ENCODE measurements at regions not wholly inside any gene's neighbourhood (a gene's known extent, or its start where the extent isn't known, plus 50 kb on each side); places are given as distances from the start of the nearest gene placed in this dataset.
"Not testable (repeated sequence)": the region's sequence is repeated elsewhere in the genome, so short reads cannot be mapped to it uniquely, and the experiment has no call there.

DNA sequence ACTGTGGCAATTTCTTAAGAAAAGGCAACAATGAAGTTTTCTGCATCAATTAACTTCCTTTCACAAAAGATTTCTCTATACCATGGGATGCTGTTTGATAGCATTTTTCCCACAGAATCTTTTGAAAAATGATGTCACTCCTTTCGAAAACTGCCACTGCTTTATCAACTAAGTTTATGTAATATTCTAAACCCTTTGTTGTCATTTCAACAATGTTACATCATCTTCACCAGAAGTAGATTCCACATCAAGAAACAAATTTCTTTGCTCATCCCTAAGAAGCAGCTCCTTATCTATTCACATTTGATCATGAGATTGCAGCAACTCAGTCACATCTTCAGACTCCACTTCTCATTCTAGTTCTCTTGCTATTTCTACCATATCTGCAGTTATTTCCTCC lies 116.1 kb upstream of the KCND3 start:
- DNase-seq = no peak

DNA sequence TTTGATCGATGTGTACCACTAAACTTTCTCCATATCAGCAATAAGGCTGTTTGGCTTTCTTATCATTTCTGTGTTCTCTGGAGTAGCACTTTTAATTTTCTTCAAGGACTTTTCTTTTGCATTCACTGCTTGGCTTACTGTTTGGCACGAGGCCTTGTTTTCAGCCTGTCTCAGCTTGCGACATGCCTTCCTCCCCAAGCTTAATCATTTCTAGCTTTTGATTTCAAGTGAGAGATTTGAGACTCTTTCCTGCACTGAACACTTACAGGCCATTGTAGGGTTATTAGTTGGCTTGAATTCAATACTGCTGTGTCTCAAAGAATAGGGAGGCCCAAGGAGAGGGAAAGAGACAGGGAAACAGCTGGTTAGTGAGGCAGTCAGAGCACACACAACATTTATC lies 120.6 kb upstream of the KCND3 start:
- DNase-seq = no peak

DNA sequence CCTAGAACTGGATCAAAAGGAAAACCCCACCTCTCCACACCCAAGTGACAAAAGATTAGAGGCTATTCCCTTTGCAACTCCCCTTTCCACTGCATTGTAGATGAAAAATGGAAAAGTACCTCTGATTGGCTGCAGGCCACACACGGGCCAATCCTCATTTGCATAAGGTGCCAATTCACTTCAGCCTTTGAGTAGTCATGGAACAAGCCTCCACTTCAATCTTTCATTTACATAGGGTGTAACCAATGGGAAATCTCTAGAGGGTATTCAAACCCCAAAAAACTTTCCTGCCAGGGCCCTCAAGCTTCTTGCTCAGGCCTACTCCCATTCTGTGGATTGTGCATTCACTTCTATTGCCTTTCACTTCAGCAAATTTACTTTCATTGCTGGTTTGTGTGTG lies 122.3 kb upstream of the KCND3 start:
- no peak for DNase-seq

DNA sequence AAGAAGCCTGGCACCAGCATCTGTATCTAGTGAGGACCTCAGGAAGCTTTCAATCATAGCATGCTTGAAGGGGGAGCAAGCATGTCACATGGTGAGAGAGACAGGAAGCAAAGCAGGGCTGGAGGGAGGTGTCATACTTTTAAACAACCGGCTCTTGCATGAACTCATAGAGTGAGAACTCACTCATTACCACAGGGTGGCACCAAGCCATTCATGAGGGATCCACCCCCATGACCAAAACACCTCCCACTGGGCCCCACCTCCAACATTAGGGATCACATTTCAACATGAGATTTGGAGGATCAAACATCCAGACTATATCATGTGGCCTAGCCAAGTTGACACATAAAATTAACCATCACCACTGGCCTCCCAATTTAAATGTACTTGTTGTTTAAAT lies 125.1 kb upstream of the KCND3 start:
- no peak for DNase-seq

DNA sequence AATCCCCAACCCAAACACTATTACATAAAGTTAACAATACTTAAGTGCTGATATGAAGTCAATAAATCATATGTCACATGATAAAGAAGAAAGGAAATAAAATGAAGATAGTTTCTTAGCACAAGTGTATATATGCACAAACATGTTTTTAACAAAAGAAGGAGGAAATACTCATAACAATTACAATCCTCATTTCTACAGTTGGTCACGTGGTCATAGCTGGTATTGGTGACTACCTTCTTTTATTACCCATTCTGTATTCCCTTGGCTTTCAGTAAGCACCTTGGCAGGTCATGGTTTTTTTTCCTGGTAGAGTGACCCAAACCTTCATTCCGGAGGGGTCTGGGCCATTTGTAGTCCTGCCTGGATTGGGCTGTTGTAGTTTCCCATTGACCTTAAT lies 137.1 kb upstream of the KCND3 start:
- no peak for DNase-seq

DNA sequence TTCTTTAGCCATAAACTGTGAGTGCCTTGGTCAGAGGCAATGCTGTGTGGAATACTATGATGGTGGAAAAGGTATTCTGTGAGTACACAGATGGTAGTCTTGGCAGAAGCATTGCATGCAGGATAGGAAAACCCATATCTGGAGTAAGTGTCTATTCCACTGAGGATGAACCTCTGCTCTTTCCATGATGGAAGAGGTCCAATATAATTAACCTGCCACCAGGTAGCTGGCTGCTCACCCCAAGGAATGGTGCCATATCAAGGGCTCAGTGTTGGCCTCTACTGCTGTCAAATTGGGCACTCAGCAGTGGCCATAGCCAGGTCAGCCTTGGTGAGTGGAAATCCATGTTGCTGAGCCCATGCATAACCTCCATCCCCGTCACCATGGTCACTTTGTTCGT lies 138.1 kb upstream of the KCND3 start:
- DNase-seq = not testable (repeated sequence)

DNA sequence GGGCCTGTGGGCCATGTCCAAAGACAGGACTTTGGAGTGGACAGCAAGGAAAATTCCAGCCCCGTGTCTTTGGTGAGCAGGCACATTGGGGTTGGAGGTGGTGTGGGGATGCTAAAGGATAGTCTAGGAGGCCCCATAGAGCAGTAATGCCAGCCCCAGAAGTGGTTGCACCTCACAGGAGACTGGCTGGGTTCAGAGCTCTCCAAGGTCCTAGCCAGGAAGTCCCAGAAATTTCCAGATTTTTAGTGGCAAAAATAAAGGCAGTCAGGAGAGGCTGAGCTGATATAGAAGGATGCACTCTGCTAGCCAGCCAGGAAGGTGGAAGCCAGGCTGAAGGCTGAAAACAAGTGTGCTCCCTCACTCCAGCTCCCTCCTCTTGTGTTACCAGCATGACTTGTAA lies 144.0 kb upstream of the KCND3 start:
- DNase-seq = no peak

- no peak for DNase-seq
Observed at GRCh38 chr1:112140743-112141142, 151.3 kb upstream of the KCND3 start.

DNA sequence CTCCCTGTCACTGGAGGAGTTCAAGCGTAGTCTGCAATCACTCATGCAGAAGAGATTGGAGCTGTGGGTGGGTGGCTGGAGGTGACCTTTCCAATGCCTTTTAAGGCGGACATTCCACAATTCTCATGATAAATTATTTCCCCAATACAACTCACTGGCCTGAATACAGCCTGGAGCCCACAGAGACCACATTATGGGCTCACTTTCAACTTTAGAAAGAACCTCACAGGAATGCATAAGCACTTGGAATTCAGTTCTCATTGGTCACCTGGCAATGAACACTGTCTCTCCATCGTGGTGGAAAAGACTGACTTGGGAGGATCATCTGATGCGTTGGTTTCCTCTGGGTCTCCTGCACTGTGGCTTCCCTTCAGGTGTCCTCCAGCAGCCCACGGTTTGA lies 151.8 kb upstream of the KCND3 start:
- DNase-seq = no peak

GRCh38 chr1:112141923-112142322 lies 152.5 kb upstream of the KCND3 start:
- no peak for DNase-seq

DNA sequence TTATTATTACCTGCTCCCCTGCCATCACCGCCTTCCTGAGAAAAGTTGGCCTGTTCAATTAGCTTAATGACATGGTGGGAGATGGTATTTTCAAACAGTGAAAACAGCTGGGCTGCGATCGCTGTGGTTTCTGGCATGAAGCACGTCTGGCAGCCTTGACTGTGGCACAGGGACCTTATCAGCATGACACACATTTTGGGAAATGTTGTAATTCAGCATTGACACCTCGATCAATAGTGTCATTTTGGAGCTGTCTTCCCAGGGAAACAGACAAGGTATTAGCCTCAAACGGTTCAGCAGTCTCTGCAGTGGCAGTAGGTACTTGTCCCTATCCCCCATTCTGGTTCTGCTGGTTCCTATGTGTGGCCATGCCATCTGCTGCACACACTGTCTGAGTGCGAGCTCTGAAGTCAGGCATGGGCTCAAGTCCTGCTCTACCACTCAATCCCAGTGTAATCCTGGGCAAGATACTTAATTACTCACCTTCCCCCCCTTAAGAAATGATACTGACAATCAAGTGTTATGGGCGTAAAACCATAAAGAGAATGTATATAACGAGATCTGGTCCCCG lies 154.5 kb upstream of the KCND3 start:
- DNase-seq = no peak

GRCh38 chr1:112144733-112145426 lies 155.4 kb upstream of the KCND3 start:
- no peak for DNase-seq

GRCh38 chr1:112146201-112146715 lies 156.8 kb upstream of the KCND3 start:
- no peak for DNase-seq

DNA sequence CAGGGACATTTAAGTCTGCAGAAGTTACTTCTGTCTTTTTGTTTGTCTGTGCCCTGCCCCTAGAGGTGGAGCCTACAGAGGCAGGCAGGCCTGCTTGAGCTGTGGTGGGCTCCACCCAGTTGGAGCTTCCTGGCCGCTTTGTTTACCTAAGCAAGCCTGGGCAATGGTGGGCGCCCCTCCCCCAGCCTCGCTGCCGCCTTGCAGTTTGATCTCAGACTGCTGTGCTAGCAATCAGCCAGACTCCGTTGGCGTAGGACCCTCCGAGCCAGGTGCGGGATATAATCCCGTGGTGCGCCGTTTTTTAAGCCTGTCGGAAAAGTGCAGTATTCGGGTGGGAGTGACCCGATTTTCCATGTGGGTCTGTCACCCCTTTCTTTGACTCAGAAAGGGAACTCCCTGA lies 170.7 kb upstream of the KCND3 start:
- DNase-seq = not testable (repeated sequence)

- DNase-seq = no peak
Observed at GRCh38 chr1:112165375-112165774, 175.9 kb upstream of the KCND3 start.

DNA sequence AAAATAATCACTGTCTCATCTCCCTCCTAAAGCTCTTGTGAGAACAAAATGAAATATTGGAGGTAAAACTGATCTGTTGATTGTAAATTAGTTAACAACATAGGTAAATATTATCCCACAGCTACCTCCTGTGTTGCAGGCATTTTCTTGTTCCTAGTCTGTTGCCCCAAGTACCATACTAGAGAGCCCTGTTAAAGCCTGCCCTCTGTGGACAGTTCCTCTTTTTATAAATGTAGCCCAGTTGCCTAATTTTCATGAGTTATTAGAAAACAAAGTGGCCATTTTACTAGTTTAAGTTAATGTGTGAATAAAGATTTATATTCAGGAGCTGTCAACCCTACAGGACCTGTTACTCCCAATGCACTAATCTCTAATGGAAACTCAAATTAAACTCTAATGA lies 180.0 kb upstream of the KCND3 start:
- DNase-seq = no peak

- no peak for DNase-seq
Observed at GRCh38 chr1:112172294-112172882, 182.9 kb upstream of the KCND3 start.

DNA sequence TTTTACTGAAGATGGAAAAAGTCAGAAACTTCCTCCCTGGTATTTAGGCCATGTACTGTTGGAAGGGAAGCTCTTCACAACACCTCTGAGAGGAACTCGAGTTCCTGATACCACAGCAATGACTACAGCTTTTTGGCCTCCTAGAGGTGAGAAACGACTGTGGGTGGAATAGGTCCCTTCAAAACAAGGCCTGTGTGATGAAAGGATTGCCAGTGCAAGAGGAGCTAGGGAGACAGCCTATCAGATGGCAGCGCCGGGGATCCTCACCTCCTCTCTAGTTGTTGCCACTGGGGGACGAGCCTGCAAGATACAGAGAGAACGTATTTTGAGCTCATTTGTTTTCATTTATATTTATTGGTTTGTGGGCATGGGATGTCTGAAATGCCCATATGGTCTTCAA lies 187.8 kb upstream of the KCND3 start:
- no peak for DNase-seq

- no peak for DNase-seq
Observed at GRCh38 chr1:112188611-112189010, 199.1 kb upstream of the KCND3 start.

DNA sequence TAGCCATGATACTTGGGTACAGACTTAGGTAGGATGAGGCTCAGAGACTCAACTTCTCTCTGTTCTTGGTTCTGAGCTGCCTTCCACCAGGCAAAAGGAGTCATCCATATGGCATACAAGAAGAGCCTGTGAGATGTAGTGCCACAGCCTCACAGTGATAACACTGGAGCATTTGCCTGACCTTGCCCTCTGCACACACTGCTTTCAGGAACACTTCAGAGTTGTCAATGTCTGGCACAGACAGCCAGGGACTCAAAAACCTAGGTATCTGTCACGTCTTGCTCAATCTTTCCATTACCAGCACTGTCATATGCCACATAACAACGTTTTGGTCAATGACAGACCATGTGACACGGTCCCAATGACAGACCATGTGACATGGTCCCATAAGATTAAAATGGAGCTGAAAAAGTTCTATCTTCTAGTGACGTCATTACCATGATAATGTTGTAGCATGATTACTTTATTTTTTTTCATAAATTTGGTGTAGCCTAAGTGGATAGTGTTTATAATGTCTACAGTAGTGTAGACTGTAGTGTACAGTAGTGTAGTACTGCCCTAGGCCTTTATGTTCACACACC lies 199.9 kb upstream of the CTTNBP2NL start:
- no peak for DNase-seq

GRCh38 chr1:112196731-112197130 lies 199.3 kb upstream of the CTTNBP2NL start:
- no peak for DNase-seq

DNA sequence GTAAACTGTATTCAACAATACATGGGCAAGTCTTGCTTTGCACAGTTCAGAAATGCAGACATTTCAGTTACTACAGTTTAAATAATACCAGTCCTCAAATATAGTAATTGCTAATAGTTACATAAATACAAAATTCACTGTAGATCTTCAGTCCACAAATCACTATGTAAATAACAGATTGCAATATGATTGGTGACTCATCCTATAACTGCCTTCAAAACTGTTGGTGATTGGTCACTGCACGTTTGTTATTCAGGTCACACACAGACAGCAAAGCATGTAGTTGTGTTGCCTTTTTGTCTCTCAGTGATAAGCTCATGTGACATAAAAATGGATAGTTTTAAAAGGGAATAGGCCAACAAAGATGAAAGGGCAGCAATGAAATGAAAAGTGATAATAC lies 186.5 kb upstream of the CTTNBP2NL start:
- DNase-seq = no peak

- DNase-seq = no peak
Observed at GRCh38 chr1:112219267-112219666, 176.7 kb upstream of the CTTNBP2NL start.

GRCh38 chr1:112230232-112230631 lies 165.8 kb upstream of the CTTNBP2NL start:
- no peak for DNase-seq
